SK-N-MC (cell line): ENCODE measurements at regions not wholly inside any gene's neighbourhood (a gene's known extent, or its start where the extent isn't known, plus 50 kb on each side); places are given as distances from the start of the nearest gene placed in this dataset.

Source experiments
- FOXP2 ChIP-seq: optimal IDR thresholded peaks from 2 replicates; pipeline ENCODE3; 2011; ENCODE audit warnings: mild to moderate bottlenecking, moderate library complexity; ENCODE audit not compliant: insufficient read depth; ENCODE audit errors: extremely low read length, control extremely low read depth
- POLR2AphosphoS5 ChIP-seq: IDR thresholded peaks from 2 replicates; pipeline ENCODE4 v1.6.1; 2012; ENCODE audit warnings: mild to moderate bottlenecking, low read depth, low read length, borderline replicate concordance

- TF ChIP-seq FOXP2 (no peak), POLR2AphosphoS5 (no peak)
Observed at GRCh38 chr5:2670940-2671339, 80.5 kb downstream of the IRX2 start.
